AG04449 (cell line): ENCODE measurements at regions not wholly inside any gene's neighbourhood (a gene's known extent, or its start where the extent isn't known, plus 50 kb on each side); places are given as distances from the start of the nearest gene placed in this dataset.

ENCODE experiments used
- CTCF ChIA-PET: fragments of 350-600 bp; formaldehyde crosslinking; extraction: SDS; loops from one replicate; lab custom pipeline; 2021; ENCODE audit warnings: antibody characterized with exemption; lab: Yijun Ruan, JAX
- POLR2A ChIA-PET: fragments of 400-600, 350-600 bp; formaldehyde crosslinking; extraction: SDS; loops from one replicate; lab custom pipeline; 2020; ENCODE audit warnings: antibody characterized with exemption, inconsistent platforms; lab: Yijun Ruan, JAX
- DNase-seq: peaks from one replicate; pipeline ENCODE4 v3.0.0-alpha.2; 2010; ENCODE audit warnings: low read depth, low spot score
- H3K4me3 ChIP-seq: 2 replicates; pipeline ENCODE4 v1.5.1; 2011; ENCODE audit warnings: low read depth, mild to moderate bottlenecking, control low read depth, low read length
- CTCF ChIP-seq: IDR thresholded peaks from one replicate; pipeline ENCODE4 v1.5.1; 2011; ENCODE audit warnings: mild to moderate bottlenecking, moderate library complexity, low read length, control low read depth, inconsistent platforms; ENCODE audit not compliant: insufficient read depth; ENCODE audit errors: missing control alignments

- POLR2A ChIA-PET: no interaction called here
Observed at GRCh38 chr6:134491477-134491876, 173.6 kb upstream of the SGK1 start.

DNA sequence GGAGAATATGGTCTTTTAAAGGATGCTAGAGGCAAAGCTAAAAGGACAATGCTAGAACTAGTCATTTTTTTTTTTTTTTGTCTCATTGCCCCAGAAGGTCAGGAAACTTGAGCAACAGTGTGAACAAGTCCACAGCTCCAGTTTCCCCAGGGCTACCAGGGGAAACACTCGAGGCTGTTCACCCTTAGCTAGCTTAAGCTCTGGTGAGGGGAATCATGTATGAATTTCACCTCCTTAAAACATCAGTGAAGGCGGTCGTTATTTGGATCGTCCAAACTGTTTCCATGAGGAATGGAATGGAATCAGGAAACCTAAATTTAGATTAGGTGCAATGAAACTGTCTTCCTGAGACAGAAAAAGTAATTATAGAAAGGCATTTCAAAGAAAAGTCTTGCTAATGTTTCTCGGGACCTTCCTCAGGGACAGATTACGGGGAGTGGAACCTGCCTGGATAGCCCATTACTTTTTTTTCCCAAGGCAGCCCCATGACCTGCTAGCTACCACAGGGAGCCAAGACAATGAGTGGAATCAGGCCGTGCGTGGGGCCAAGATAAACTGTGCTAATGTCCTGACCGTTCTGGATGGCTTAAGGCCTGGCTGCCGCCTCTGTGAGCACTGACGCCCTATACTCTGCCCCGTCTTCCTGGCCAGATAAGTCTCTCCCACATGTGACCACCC, 164.8 kb upstream of the SGK1 start:
- H3K4me3 ChIP-seq: no peak overlapping the region
- CTCF ChIA-PET: interaction anchor here (0.5 kb wide), 1 partner anchor 22 kb away, joined by 3 read pairs; no protein-coding TSS in a partner anchor
- TF ChIP-seq CTCF: no peak
- POLR2A ChIA-PET: no interaction called here
- no peak for DNase-seq

More at GRCh38 chr6:134491477-134491876, 173.6 kb upstream of the SGK1 start:
- peak; percentile 19 for DNase-seq
- H3K4me3 ChIP-seq: no peak overlapping the region
- CTCF ChIA-PET: interaction anchor here (1.0 kb wide), 1 partner anchor 10 kb away, joined by 3 read pairs; no protein-coding TSS in a partner anchor
- TF ChIP-seq CTCF: no peak

DNA sequence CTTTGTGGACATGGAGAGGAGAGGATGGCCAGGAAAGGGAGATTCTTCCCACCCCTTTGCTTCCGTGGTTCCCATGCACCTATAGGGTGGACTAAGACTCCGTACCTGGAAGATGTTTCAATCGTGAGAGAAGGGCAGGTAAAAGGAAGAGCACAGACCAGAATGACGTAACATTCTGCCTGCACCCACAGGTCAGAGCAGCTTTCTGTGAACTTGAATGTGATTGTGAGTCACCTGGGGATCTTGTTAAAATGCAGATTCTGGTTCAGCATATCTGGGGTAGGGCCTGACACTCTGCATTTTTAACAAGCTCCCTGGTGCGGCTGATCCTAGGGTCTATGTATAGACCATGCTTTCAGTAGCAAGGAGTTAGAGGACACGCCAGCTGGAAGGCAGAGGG, 164.1 kb upstream of the SGK1 start:
- ChIA-PET POLR2A (no interaction called here), CTCF (interaction anchor here (0.5 kb wide), 1 partner anchor 23 kb away, joined by 3 read pairs; no protein-coding TSS in a partner anchor)
- DNase-seq: no peak
- no peak for TF ChIP-seq CTCF
- H3K4me3 ChIP-seq: no peak overlapping the region

GRCh38 chr6:134480593-134480992, 162.7 kb upstream of the SGK1 start:
- DNase-seq: no peak
- no peak overlapping the region for H3K4me3 ChIP-seq
- CTCF ChIA-PET: interaction anchor here (1.6 kb wide), 1 partner anchor 160 kb away, joined by 3 read pairs; no protein-coding TSS in a partner anchor
- no peak for TF ChIP-seq CTCF
- POLR2A ChIA-PET: no interaction called here

- no peak for DNase-seq
- no peak for TF ChIP-seq CTCF
- POLR2A ChIA-PET: no interaction called here
- H3K4me3 ChIP-seq: no peak overlapping the region
- CTCF ChIA-PET: no interaction called here
Observed at GRCh38 chr6:134478764-134479399, 161.0 kb upstream of the SGK1 start.

GRCh38 chr6:134477991-134478635, 160.2 kb upstream of the SGK1 start:
- CTCF ChIA-PET: no interaction called here
- DNase-seq: no peak
- no peak for TF ChIP-seq CTCF
- H3K4me3 ChIP-seq: no peak overlapping the region
- POLR2A ChIA-PET: no interaction called here
